ENCODE measurements at regions not wholly inside any gene's neighbourhood (a gene's known extent, or its start where the extent isn't known, plus 50 kb on each side); places are given as distances from the start of the nearest gene placed in this dataset.
"Not testable (repeated sequence)": the region's sequence is repeated elsewhere in the genome, so short reads cannot be mapped to it uniquely, and the experiment has no call there.

DNA sequence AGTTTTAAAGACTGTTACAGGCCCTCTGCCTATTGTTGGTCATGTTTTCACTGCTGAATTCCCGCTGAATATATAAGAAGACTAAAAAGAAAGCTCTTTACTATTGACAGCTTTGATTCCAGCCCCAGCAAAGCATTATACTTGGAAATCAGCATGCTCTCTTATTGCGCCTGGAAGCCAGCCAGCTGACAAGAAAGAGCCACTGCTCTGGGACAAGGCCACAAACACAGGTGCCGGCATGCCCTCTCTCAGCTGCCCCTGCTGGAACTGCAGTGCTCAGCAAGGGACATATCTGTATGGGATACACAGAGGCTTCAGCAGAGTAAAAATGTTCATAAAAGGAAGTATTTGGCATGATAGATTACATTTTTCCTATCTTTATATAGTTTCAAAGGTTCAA is 523.9 kb downstream of the ADRA2A start:
- no peak for DNase-seq

DNA sequence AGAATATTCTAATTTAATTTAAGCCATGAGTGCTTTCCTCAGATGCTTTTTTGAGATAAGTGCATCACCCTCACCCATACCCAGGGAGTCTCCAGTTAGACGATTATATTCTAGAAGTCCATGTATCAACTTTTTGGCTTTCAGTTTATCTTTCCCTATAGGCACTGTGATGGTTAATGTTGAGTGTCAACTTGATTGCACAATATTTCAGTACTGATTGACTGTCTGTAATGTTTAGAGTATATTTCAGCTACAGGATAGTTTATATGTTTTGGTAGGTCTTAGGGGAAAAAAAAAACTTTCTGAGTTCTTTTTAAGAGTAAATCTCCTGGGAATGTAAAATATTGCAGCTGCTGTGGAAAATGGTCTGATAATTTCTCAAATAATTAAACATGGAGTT is 535.4 kb downstream of the ADRA2A start:
- no peak for DNase-seq

DNA sequence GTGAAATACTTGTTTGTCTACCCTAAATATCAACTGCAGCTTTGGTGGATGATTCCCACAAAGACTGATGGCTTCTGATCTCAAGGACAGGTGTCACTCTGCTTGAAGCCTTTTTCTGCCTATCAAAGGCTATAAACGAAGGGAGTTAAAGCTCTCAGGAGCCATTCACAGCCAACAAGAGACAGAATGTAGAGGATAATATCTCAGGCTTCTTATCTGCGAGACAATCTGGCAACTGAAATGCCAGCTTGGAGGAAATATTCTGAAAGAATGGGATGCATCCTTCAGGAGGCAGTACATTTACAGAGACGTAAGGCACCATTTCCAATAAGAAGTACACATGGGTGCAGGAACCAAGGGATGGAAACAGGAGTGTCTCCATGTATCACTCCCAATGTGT is 549.4 kb downstream of the GPAM start:
- DNase-seq: no peak

DNA sequence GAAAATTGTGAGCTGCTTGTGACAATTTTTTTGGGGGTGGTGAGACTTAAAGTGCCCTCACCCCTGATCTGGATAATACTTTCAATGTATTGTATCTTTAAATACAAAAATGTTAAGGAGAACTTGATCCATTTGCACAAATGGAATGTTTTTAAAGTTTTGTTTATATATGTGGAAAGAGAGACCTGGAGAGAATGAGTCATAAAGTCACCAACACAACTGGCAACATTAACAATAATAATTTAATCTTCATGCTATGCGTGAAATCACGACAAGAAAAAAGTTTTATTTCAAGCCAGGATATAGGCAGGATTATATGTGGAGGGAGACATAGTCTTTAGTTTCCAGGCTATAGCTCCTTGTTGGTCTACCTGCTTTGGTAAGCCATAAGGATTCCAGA is 537.5 kb downstream of the GPAM start:
- no peak for DNase-seq

DNA sequence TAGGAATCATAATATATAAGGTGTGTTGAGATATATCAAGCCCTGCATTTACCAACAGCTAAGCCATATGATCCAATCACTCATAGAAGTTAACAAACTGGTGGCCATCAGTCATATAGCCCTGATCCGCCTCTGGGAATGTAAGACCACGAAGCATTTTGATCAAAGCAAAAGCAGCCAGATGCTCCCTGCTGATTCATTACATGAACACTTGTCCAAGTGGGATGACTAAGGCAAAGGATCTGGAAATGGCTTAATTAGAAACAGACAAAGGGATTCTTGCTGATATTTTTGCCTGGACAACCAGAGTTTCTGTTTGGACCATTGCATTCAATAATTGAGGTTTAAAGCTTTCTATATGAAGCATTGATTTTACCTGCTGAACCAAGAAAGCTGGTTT is 535.5 kb downstream of the GPAM start:
- DNase-seq: no peak

DNA sequence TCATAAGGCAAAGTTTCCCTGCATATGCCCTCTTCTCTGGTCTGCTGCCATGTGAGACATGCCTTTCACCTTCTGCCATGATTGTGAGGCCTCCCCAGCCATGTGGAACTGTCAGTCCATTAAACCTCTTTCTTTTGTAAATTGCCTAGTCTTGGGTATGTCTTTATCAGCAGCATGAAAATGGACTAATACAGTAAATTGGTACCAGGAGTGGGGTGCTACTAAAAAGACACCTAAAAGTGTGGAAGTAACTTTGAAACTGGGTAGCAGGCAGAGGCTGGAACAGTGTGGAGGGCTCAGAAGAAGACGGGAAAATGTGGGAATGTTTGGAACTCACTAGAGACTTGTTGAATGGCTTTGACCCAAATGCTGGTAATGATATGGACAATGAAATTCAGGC is 534.5 kb downstream of the GPAM start:
- DNase-seq: not testable (repeated sequence)

DNA sequence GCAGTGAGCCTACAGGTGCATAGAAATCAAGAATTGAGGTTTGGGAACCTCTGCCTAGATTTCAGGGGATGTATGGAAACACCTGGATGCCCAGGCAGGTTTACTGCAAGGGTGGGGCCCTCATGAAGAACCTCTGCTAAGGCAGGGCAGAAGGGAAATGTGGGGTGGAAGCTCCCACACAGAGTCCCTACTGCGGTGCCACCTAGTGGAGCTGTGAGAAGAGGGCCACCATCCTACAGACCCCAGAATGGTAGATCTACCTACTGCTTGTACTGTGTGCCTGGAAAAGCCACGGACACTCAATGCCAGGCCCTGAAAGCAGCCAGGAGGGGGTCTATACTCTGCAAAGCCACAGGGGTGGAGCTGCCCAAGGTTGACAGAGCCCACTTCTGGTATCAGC is 533.5 kb downstream of the GPAM start:
- no peak for DNase-seq

DNA sequence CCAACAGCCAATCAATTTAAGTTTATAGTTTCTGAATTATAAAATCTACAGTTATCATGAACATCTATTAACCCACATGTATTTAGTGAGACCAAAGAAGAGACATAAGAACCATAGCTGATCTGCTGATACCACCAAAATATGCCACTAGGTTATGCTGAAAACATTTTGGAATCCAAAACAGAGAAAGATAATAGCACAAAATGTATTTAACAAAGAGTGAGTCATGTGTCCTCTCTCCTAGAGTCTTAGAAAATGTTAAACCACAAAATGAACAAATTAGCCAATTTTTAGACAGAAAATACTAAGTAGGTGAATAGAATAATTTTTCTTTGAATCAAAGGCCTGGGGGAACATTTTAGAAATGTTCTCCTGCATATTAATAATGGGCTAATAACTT is 527.5 kb downstream of the GPAM start:
- DNase-seq: no peak

DNA sequence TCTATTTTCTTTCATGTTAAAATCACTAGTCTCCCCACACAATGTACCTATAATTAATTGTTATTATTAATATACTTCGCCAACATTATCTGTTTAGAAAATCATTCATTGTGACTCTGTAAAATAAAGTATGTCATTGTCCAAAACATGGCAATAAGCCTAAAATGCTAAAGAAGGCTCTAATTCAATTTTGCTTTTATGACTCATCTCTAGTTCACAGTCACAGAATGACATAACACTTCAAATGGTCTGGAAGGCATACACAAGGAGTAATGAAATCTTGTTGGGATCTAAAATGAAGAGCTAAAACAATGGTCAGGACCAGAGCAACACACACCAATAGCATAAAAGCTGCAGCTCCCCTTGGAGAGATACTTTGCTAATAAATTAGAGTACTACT is 505.8 kb downstream of the GPAM start:
- DNase-seq: no peak

DNA sequence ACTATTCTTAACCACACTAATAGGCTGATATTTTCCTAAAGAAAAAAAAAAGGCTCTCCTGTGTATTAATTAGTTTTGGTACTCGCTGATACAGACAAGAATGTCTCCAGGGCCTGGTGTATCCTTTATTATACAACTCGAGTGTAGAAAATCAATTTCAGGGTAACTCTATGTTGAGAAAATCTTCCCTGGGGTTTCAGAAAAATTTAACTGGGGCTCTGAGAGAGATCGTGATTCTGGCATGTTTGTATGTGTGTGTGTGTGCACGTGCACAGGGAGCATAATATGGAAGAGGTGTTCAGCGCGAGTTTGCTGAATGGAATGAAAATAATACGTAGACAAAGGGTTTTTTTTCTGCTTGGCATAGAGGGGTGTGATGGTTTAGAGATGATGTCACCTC is 496.8 kb downstream of the GPAM start:
- DNase-seq: no peak

DNA sequence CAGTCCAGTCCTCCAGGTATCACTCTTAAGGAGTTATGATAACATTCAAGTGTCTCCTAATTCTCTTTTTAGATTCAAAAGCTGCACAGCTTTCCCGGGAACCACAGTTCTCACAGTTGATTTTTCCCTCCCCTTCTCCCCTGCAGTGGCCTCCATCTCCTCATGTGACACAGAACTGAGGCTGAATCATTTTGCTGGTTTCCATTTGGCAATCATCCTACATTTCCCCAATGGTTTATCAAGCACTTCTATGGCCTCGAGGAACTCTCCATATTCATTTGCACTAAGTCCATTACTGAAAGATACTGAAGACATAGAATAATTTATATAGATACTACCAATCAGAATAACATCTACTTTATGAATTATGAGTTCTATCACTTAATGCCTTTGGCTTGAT is 484.9 kb downstream of the GPAM start:
- no peak for DNase-seq

DNA sequence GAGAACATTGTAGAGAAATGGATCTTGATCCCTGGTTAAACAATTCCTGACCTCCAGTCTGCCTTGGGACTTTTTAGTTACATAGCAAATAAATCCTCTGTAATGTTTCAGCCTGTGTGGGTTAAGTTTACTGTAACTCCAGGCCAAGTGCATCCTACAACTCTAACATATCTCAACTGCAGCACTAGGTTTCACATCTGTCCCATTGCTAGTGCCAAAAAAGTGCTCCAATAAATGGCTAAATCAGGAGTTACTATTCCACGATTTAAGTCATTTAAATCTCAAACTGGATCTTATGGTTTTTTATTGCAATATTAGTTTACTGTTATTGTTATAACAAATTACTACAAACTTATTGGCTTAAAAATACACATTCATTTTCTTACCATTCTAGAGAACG is 479.6 kb downstream of the GPAM start:
- DNase-seq: no peak

DNA sequence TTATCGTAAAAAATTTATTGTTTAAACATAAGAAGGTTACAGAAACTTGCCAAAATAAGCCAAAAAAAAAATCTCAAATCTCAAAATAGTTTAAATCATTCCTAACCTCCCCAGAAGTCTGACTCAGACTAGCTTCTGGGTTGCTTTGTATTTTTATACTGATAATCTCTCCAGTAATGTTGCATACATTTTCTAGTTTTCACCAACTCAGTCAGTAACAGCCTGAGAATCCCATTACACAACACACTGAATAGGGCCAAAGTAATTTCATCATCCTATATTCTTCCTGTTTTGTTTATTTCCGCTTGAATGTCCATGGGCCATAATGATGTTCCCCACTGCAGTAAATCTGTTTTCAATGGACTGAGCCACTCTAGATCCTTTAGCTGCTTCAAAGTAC is 478.5 kb downstream of the GPAM start:
- no peak for DNase-seq

DNA sequence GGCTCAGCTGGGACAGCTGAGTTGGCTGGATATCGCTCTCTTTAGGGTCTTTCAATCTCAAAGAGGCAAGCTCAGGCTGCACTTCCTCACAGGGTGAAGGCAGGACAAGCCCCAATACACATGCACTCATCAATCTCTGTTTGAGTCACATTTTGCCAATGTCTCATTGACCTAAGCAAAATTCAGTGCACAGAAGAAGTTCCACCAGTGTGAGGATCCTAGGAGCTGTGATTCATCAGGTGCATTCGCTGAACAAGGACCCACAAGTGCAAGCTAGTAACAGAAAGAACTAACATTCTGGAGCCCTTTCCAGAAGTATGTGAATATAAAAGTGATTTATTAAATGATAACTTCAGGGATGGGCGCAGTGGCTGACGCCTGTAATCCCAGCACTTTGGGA is 477.2 kb downstream of the GPAM start:
- DNase-seq: no peak

DNA sequence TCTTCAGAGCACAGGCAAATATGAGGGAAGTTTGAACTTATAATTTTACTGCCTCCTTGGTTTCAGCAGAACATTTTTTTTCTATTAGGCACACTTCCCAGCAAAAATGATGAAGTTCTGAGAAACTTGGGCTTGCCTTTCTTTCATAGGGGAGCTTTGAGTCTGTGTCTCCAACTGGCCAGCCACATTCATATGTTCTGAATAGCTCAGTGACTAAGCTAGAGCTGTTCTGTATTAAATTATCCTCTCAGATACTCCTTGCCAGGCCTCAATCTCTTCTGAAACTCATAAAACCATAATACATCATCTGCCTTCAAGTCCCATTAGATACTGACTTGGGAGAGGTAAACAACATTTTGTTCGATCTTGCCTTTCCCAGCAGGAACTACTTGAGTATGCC is 476.5 kb downstream of the GPAM start:
- no peak for DNase-seq

DNA sequence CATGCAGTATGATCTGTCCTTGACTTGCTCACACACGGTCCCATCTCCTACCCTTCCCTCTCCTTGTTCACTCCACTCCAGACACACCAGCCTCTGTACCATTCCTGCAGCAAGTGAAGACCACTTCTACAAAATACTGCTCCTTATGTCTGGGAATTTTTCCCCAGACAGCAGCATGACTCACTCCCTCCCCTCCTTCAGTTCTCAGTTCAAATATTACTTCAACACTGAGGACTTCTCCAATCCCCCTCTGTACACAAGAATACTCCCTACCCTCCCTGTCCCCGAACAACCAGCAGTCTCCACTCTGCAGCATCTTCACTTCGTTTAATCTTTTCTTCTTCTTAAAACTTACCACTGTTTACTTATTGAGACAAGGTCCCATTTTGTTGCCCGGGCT is 474.0 kb downstream of the GPAM start:
- no peak for DNase-seq

DNA sequence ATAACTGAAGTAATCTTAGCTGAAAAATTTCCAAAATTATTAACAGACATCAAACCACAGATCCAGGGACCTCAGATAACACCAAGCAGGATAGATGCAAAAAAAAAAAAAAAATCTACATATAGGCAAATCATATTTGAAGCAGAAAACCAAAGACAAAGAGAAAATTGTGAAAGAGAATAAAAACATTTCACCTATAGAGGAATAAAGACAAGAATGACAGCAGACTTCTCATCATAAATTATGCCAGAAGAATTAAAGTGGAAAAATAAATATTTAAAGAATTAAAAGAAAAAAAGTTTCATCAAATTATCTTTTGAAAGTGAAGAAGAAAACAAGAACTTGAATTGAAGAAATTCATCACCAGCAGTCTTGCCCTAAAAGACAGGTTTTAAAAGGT is 467.5 kb downstream of the GPAM start:
- no peak for DNase-seq

DNA sequence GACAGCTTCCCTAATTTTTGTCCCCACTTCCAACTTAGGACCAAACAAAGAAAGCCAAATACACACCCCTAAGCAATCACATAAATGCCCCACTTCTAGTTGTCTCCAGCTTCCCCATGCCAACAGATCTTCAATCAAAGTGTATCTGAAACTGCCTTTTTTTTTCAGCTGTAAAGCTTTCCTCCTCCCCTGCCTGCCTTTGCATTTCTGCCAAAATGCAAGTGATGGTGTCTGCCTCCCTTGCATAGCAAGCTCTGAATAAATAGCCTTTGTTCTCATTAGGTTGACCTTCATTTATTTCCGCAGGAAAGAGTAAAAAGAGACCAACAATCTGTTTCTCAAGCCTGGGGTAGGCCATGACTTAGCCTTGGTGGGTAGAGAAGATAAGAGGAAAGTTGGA is 459.4 kb downstream of the GPAM start:
- no peak for DNase-seq

DNA sequence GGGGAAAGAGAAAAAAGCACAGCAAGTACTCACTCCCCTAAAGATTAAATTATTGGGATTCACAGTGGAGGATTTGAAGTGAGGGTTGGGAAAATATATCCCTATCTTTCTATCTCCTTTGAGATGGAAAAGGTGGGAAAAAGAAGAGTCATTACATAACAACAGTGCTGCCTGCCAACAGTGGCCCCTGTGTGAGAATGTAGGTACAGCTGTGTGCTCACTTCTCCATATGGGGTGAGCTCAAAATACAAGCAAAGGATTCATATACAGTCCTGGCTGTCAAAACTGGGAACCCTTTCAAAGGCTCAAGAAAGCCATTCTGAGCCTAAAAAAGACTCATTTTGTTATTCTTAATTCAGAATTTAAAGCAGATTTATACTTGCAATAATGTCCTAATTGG is 458.5 kb downstream of the GPAM start:
- no peak for DNase-seq

DNA sequence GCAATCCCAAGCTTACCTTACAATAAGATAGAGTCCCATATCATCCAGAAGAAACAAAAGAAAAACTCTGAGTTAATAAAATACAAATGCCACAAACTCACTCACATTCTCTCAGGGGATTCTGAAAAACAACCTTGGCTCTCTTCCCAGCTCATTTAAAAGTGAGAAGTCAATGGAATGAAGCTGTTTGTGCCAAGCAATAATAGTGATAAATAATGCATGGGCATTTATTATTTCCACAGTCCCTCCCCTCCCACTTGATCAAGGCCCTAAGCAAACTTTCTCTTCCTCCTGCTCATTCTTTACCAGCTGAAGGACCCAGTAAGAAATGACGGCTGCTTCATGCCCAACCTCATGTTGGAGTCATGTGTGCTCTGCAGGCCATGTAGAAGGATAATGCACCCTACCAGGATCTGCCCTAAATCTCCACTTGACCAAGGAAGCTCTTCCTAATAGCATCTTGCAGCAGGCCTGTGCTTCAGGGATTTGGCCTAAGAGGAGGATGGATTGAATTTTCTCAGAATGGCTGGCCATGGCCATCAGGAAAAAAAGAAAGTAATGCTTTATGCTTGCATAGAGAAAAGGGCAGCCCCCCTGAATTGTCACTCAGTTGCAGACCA is 451.3 kb downstream of the GPAM start:
- DNase-seq: no peak

DNA sequence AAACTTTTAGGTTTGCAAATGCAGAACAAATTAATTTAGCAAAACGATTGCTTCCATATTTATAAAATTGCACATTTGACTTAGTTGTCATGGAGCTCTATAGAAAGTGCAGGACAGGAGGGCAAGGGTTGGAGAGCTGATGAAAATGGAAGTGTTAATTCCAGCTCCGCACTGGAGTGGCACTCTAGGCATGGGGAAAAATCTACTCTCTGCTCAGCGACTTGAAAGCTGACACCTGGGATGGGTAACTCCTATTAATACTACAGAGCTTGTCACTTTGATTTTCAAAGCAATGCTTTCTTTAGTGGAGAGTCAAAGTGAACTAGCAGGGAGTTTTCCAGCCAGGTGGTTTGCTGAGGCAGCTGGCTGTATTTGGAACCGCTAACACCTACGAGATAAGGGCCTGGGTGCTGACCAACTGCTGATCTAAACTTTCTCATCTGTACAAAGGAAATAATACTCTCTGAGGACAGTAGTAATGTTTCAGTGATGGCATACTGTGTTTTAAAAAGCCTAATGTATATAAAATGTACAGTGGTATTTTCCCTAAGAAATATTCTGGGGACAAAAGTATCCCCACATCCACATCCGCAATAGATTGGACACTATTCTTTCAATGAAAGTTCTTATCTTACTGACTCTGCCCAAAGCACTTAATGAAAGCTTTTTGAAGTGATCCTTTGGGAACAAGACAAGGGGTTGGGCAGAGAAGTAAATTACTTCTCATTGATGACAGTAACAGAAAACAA is 444.3 kb downstream of the GPAM start:
- no peak for DNase-seq

DNA sequence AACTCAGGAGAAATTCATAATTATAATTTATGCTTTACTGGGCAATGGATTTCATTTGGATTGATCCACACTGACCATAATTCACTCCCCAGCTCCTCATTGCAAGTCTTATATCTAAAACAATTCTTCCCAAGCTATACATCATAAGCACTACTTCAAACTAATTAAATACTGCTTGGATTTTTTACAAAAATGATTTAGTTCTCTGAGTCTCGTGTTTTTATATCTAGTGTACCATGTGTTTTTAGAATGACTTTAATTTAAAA is 443.8 kb downstream of the GPAM start:
- DNase-seq: no peak

DNA sequence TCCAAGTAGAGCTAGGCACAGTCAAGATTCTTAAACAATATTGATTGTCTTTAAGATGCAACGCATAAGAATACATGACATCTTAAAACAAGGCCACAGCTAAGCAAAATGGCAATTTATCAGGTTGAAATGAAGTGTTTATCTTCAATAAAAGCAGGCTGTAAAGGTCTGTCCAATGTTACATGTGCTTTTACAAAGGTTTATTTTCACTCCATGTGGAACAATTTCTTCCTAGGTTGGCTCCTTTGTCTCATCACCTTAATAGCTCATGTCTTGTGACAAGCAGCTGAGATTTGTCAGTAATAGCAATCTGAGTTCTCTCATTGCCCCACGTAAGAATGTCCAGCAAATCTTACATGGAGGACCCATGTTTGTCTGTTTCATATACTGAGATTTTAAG is 437.6 kb downstream of the GPAM start:
- DNase-seq: no peak

DNA sequence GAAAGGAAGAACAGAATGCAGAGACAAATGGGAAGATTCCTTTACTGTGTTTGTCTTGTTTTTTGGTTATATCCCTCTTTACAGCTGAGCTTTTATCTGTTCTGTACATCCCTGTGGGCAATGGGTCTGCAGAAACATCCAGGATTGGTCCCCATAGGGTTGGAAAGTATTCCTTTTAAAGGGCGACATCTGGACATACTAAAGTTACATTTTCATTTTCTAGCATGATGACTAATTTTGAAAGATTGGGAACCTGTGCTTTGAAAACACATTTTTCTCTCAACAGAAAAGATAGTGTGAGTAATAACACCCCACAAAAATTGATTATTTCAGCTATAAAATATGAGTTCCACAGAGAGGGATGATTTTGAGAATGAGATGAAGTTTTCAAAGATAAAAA is 435.8 kb downstream of the GPAM start:
- no peak for DNase-seq

DNA sequence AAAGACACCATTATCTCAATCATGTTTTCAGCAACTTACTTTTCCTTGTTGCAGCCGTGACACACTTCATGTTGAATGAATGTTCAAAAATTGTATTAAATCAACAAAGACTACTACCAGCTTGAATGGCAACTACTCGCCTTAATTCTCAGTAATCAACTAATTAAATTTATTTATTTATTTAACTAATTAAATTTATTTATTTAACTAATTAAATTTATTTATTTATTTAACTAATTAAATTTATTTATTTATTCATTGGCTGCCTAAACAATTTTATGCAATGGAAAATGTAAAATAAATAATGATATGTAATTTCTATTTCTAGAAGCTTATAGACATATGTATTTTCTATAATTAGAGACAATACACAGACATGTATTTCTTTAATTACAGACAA is 435.4 kb downstream of the GPAM start:
- no peak for DNase-seq
